Transverse colon (tissue), 3 donors: ENCODE measurements at regions not wholly inside any gene's neighbourhood (a gene's known extent, or its start where the extent isn't known, plus 50 kb on each side); places are given as distances from the start of the nearest gene placed in this dataset.
"Not testable (repeated sequence)": the region's sequence is repeated elsewhere in the genome, so short reads cannot be mapped to it uniquely, and the experiment has no call there.

ENCODE experiments used
- EP300 ChIP-seq: sonication (generic); formaldehyde crosslinking; IDR thresholded peaks from one replicate; pipeline ENCODE4 v1.6.1; 2017; ENCODE audit warnings: antibody characterized with exemption, low read depth
- TF ChIP-seq, protein P1 (sequence below), 5 experiments: fragments of 200-600 bp in 3 of 5; fragments of 450-650 bp in 2 of 5; sonication (generic) in 3 of 5; IDR thresholded peaks; 1 replicate in 2 of 5; 2 replicates in 3 of 5; pipeline ENCODE4 v1.5.1; 2016 to 2017; ENCODE audit warnings: antibody characterized with exemption in 5 of 5, inconsistent platforms in 3 of 5, mild to moderate bottlenecking in 2 of 5, moderate library complexity in 1 of 5

DNA sequence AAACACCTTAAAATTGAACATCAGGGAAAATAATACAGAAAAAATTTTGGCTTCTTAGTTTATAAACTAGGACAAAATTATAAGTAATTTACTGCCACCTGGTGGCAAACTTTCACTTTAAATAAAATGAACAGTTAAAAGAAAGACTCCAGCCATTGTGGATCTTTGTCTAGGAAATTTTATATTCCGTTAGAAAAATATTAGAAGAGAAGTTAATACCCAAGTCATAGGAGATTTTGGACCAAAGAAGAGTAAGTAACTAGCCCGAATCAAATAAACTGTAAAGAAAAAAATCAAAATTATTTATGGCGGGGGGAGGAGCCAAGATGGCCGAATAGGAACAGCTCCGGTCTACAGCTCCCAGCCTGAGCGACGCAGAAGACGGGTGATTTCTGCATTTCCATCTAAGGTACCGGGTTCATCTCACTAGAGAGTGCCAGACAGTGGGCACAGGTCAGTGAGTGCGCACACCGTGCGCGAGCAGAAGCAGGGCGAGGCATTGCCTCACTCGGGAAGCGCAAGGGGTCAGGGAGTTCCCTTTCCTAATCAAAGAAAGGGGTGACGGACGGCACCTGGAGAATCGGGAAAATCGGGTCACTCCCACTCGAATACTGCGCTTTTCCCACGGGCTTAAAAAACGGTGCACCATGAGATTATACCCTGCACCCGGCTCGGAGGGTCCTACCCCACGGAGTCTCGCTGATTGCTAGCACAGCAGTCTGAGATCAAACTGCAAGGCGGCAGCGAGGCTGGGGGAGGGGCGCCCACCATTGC, 73.4 kb upstream of the SCIN start:
- TF ChIP-seq EP300, result not testable (repeated sequence)
- TF ChIP-seq, protein P1, sequence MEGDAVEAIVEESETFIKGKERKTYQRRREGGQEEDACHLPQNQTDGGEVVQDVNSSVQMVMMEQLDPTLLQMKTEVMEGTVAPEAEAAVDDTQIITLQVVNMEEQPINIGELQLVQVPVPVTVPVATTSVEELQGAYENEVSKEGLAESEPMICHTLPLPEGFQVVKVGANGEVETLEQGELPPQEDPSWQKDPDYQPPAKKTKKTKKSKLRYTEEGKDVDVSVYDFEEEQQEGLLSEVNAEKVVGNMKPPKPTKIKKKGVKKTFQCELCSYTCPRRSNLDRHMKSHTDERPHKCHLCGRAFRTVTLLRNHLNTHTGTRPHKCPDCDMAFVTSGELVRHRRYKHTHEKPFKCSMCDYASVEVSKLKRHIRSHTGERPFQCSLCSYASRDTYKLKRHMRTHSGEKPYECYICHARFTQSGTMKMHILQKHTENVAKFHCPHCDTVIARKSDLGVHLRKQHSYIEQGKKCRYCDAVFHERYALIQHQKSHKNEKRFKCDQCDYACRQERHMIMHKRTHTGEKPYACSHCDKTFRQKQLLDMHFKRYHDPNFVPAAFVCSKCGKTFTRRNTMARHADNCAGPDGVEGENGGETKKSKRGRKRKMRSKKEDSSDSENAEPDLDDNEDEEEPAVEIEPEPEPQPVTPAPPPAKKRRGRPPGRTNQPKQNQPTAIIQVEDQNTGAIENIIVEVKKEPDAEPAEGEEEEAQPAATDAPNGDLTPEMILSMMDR (IDR thresholded peaks at IDR 0.05), result peak; percentile 30 to 49 (median 41)
